Adrenal gland (tissue), 9 donors: ENCODE measurements at regions not wholly inside any gene's neighbourhood (a gene's known extent, or its start where the extent isn't known, plus 50 kb on each side); places are given as distances from the start of the nearest gene placed in this dataset.

Experiments
- DNase-seq, 7 donors: peaks; one replicate each; pipeline ENCODE4 v3.0.0-alpha.2; 2019 to 2020
- H3K27ac ChIP-seq, 5 donors: fragments of 200-600 bp; sonication (generic) in 4 of 5; 1 replicate in 3 of 5; 2 replicates in 2 of 5; pipeline versions ENCODE4 v1.5.1 to v1.8.0; 2016 to 2020; ENCODE audit warnings: mild to moderate bottlenecking in 1 of 5
- H3K27me3 ChIP-seq: fragments of 200-600 bp; 2 replicates; pipeline ENCODE4 v1.8.0; 2021
- H3K36me3 ChIP-seq, 2 donors: fragments of 200-600 bp; replicated peaks in 1 of 2; 1 replicate in 1 of 2; 2 replicates in 1 of 2; pipeline versions ENCODE4 v1.5.1 to v1.8.0; 2018 to 2022
- H3K4me1 ChIP-seq, 2 donors: fragments of 200-600 bp; replicated peaks in 1 of 2; 1 replicate in 1 of 2; 2 replicates in 1 of 2; pipeline versions ENCODE4 v1.5.1 to v1.8.0; 2018 to 2021
- H3K4me3 ChIP-seq, 4 donors: fragments of 200-600 bp; sonication (generic) in 3 of 4; one replicate each; pipeline ENCODE4 v1.5.1; 2016 to 2018
- H3K9me3 ChIP-seq, 3 donors: fragments of 200-600 bp; sonication (generic) in 1 of 3; replicated peaks in 1 of 3; 1 replicate in 2 of 3; 2 replicates in 1 of 3; pipeline versions ENCODE4 v1.5.1 to v1.8.0; 2016 to 2021
- CTCF ChIP-seq, 6 experiments: fragments of 450-650 bp in 4 of 6; fragments of 200-600 bp in 2 of 6; sonication (generic) in 1 of 6; IDR thresholded peaks; 1 replicate in 5 of 6; 2 replicates in 1 of 6; pipeline versions ENCODE4 v1.5.1 to v1.8.0; 2016 to 2021; ENCODE audit warnings: antibody characterized with exemption in 6 of 6, mild to moderate bottlenecking in 2 of 6, moderate library complexity in 1 of 6
- POLR2A ChIP-seq, 2 donors: fragments of 450-650 bp; IDR thresholded peaks; one replicate each; pipeline ENCODE4 v1.6.1; 2017; ENCODE audit warnings: antibody characterized with exemption in 2 of 2, mild to moderate bottlenecking in 2 of 2, moderate library complexity in 1 of 2
- WGBS, 4 donors: extraction: QIAGEN DNeasy Blood & Tissue Kit in 2 of 4; methylation state at CpG; one replicate each; pipeline versions ENCODE4 v1.1.5 to v1.1.7; 2013 to 2017; 5-methylcytosine and 5-hydroxymethylcytosine counted together
- intact Hi-C, 2 donors: fragments of 100-400 bp; cut with DNase I; formaldehyde crosslinking; loops; one replicate each; pipeline versions ENCODE4 v1.14.1 to v1.15.0; 2022 to 2023
- donor health status: healthy with polysubstance abuse.
- donor health status: Bipolar disorder and iron deficiency.
- donor health status: DM: yes; HTN: yes; CAD: no.
- donor health status: DM: no; HTN: no; CAD: no.
- donor health status: DM: no; HTN: no; CAD: no.

DNA sequence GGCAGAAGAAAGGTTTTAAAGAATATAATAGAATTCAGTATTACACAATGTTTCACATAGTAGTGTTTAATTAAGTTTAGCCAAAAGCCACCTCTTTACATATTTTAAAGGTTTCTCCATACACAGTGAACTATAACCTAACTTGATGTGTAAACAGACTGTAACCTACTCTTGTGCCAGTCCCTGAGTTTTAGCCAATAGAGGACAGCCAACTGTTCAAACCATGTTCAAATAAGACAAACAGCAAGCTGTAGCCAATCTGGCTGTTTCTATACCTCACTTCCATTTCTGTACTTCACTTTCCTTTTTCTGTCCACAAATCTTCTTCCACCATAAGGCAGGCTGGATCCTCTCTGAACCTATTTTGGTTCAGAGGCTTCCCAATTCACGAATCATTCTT lies 65.2 kb downstream of the TEX13C start:
- intact Hi-C loops: no loop called here
- no peaks in the 10 kb centered on the region for H3K36me3 ChIP-seq
- no peaks in the 10 kb centered on the region for H3K27me3 ChIP-seq
- no peaks in the 10 kb centered on the region for H3K4me1 ChIP-seq
- WGBS, 4 donors: 52 to 62% (median 54%) methylated on average over 1 of the region's 1 CpG
- no peaks in the 10 kb centered on the region for H3K9me3 ChIP-seq
- no peak overlapping the region for H3K4me3 ChIP-seq
- DNase-seq: no peak
- no peak overlapping the region for H3K27ac ChIP-seq
- TF ChIP-seq POLR2A (IDR thresholded peaks at IDR 0.05) (no peak), CTCF (IDR thresholded peaks at IDR 0.05) (no peak)

- no peak overlapping the region for H3K4me3 ChIP-seq
- no peaks in the 10 kb centered on the region for H3K9me3 ChIP-seq
- intact Hi-C loops: no loop called here
- H3K27ac ChIP-seq: no peak overlapping the region
- 61 to 66% (median 64%) methylated on average over 7 of the region's 7 CpGs for WGBS, 4 donors
- no peak for DNase-seq
- H3K27me3 ChIP-seq: no peaks in the 10 kb centered on the region
- TF ChIP-seq CTCF (IDR thresholded peaks at IDR 0.05): no peak
- no peak for TF ChIP-seq POLR2A (IDR thresholded peaks at IDR 0.05)
- H3K4me1 ChIP-seq: no peaks in the 10 kb centered on the region
- no peaks in the 10 kb centered on the region for H3K36me3 ChIP-seq
Measured at GRCh38 chrX:125387945-125388344, 68.3 kb downstream of the TEX13C start.

DNA sequence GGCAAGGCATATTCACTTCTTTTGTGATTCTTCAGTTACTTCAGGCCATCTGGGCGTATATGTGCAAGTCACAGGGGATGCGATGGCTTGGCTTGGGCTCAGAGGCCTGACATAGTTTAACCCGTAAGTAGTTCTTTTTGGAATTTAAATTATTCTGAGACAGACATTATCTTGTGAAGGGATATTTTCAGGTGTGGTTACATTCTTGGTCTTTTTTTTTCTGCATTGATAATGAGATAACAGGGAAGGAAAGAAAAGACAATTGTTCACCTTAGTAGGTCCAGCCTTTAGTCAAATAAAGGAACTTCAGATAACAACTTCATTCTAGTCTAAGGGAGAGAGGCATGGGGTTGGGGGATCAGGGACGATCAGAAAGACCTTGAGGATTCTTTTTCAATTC lies 74.8 kb downstream of the TEX13C start:
- H3K36me3 ChIP-seq: no peaks in the 10 kb centered on the region
- no peaks in the 10 kb centered on the region for H3K9me3 ChIP-seq
- no peak for TF ChIP-seq POLR2A (IDR thresholded peaks at IDR 0.05)
- TF ChIP-seq CTCF (IDR thresholded peaks at IDR 0.05): no peak
- no peak for DNase-seq
- H3K4me3 ChIP-seq: no peak overlapping the region
- no peaks in the 10 kb centered on the region for H3K4me1 ChIP-seq
- intact Hi-C loops: no loop called here
- H3K27me3 ChIP-seq: no peaks in the 10 kb centered on the region
- H3K27ac ChIP-seq: no peak overlapping the region
- 61 to 77% (median 72%) methylated on average over 2 to 4 of the region's 4 CpGs for WGBS, 4 donors

- Histone ChIP-seq H3K4me3 (no peak overlapping the region), H3K9me3 (no peaks in the 10 kb centered on the region), H3K36me3 (no peaks in the 10 kb centered on the region), H3K27me3 (no peaks in the 10 kb centered on the region), H3K27ac (no peak overlapping the region), H3K4me1 (no peaks in the 10 kb centered on the region)
- intact Hi-C loops: no loop called here
- no peak for TF ChIP-seq CTCF (IDR thresholded peaks at IDR 0.05)
- no peak for TF ChIP-seq POLR2A (IDR thresholded peaks at IDR 0.05)
- DNase-seq: no peak
Measured at GRCh38 chrX:125395626-125396025, 76.0 kb downstream of the TEX13C start.
